ENCODE measurements at regions not wholly inside any gene's neighbourhood (a gene's known extent, or its start where the extent isn't known, plus 50 kb on each side); places are given as distances from the start of the nearest gene placed in this dataset.

- Mint-ChIP-seq H3K4me1 (ENCODE audit: low read depth) (peaks cover 16% of the 10 kb centered on the region), H3K27ac (no peak overlapping the region), H3K9me3 (ENCODE audit: low read depth) (no peaks in the 10 kb centered on the region), H3K36me3 (ENCODE audit: insufficient read depth) (no peaks in the 10 kb centered on the region), H3K4me3 (ENCODE audit: low read depth) (no peak overlapping the region), H3K27me3 (no peaks in the 10 kb centered on the region)
- no peak for TF ChIP-seq CTCF (IDR thresholded peaks at IDR 0.05; ENCODE audit: unreplicated experiment)
- no peak for DNase-seq (ENCODE audit: low spot score, unreplicated experiment)
Observed at GRCh38 chr6:14658886-14659561, 541.5 kb downstream of the CD83 start.

GRCh38 chr6:14659841-14660240, 542.3 kb downstream of the CD83 start:
- H3K9me3 Mint-ChIP-seq (ENCODE audit: low read depth), result no peaks in the 10 kb centered on the region
- H3K4me3 Mint-ChIP-seq (ENCODE audit: low read depth), result no peak overlapping the region
- H3K36me3 Mint-ChIP-seq (ENCODE audit: insufficient read depth), result no peaks in the 10 kb centered on the region
- H3K4me1 Mint-ChIP-seq (ENCODE audit: low read depth), result peaks cover 23% of the 10 kb centered on the region
- TF ChIP-seq CTCF (IDR thresholded peaks at IDR 0.05; ENCODE audit: unreplicated experiment), result no peak
- H3K27ac Mint-ChIP-seq, result no peak overlapping the region
- no peaks in the 10 kb centered on the region for H3K27me3 Mint-ChIP-seq
- DNase-seq (ENCODE audit: low spot score, unreplicated experiment), result no peak

GRCh38 chr6:14660806-14661579, 543.4 kb downstream of the CD83 start:
- Mint-ChIP-seq H3K9me3 (ENCODE audit: low read depth) (no peaks in the 10 kb centered on the region), H3K36me3 (ENCODE audit: insufficient read depth) (no peaks in the 10 kb centered on the region), H3K27ac (no peak overlapping the region), H3K4me3 (ENCODE audit: low read depth) (no peak overlapping the region), H3K4me1 (ENCODE audit: low read depth) (peaks cover 12% of the 10 kb centered on the region), H3K27me3 (no peaks in the 10 kb centered on the region)
- TF ChIP-seq CTCF (IDR thresholded peaks at IDR 0.05; ENCODE audit: unreplicated experiment), result no peak
- DNase-seq (ENCODE audit: low spot score, unreplicated experiment), result no peak

- DNase-seq (ENCODE audit: low spot score, unreplicated experiment), result no peak
- H3K27ac Mint-ChIP-seq, result no peak overlapping the region
- no peaks in the 10 kb centered on the region for H3K36me3 Mint-ChIP-seq (ENCODE audit: insufficient read depth)
- H3K4me1 Mint-ChIP-seq (ENCODE audit: low read depth), result peaks cover 14% of the 10 kb centered on the region
- no peak overlapping the region for H3K4me3 Mint-ChIP-seq (ENCODE audit: low read depth)
- no peaks in the 10 kb centered on the region for H3K27me3 Mint-ChIP-seq
- H3K9me3 Mint-ChIP-seq (ENCODE audit: low read depth), result no peaks in the 10 kb centered on the region
- TF ChIP-seq CTCF (IDR thresholded peaks at IDR 0.05; ENCODE audit: unreplicated experiment), result no peak
Observed at GRCh38 chr6:14661691-14662090, 544.1 kb downstream of the CD83 start.

- no peaks in the 10 kb centered on the region for H3K9me3 Mint-ChIP-seq (ENCODE audit: low read depth)
- no peak overlapping the region for H3K27ac Mint-ChIP-seq
- no peak for DNase-seq (ENCODE audit: low spot score, unreplicated experiment)
Observed at GRCh38 chr6:14664112-14664601, 546.6 kb downstream of the CD83 start.

More at GRCh38 chr6:14664112-14664601, 546.6 kb downstream of the CD83 start:
- Mint-ChIP-seq H3K4me3 (ENCODE audit: low read depth) (no peak overlapping the region), H3K36me3 (ENCODE audit: insufficient read depth) (no peaks in the 10 kb centered on the region), H3K4me1 (ENCODE audit: low read depth) (peaks cover 9% of the 10 kb centered on the region), H3K27me3 (no peaks in the 10 kb centered on the region)
- no peak for TF ChIP-seq CTCF (IDR thresholded peaks at IDR 0.05; ENCODE audit: unreplicated experiment)

Measured in progenitor cell of endocrine pancreas (in vitro differentiated cells).